IPS-18a (cell line): ENCODE measurements at regions not wholly inside any gene's neighbourhood (a gene's known extent, or its start where the extent isn't known, plus 50 kb on each side); places are given as distances from the start of the nearest gene placed in this dataset.

Experiments used
- H3K27ac ChIP-seq: one replicate; pipeline ENCODE4 v1.5.1; 2013; ENCODE audit warnings: low read length
- H3K27me3 ChIP-seq: one replicate; pipeline ENCODE4 v1.6.1; 2013; ENCODE audit warnings: mild to moderate bottlenecking, low read length; ENCODE audit not compliant: control insufficient read depth, insufficient read depth
- H3K36me3 ChIP-seq: one replicate; pipeline ENCODE4 v1.6.1; 2013; ENCODE audit warnings: low read depth, low read length; ENCODE audit not compliant: control insufficient read depth
- H3K4me1 ChIP-seq: one replicate; pipeline ENCODE4 v1.6.1; 2013; ENCODE audit warnings: low read depth, low read length; ENCODE audit not compliant: control insufficient read depth
- H3K4me3 ChIP-seq: one replicate; pipeline ENCODE4 v1.5.1; 2013; ENCODE audit warnings: low read length
- H3K9ac ChIP-seq: one replicate; pipeline ENCODE4 v1.6.1; 2013; ENCODE audit warnings: mild to moderate bottlenecking, low read length, moderate library complexity
- H3K9me3 ChIP-seq: one replicate; pipeline ENCODE4 v1.6.1; 2013; ENCODE audit warnings: low read depth, low read length; ENCODE audit not compliant: control insufficient read depth

- Histone ChIP-seq H3K9me3 (no peaks in the 10 kb centered on the region), H3K27me3 (no peaks in the 10 kb centered on the region), H3K27ac (no peak overlapping the region), H3K9ac (no peak overlapping the region), H3K36me3 (no peaks in the 10 kb centered on the region), H3K4me3 (no peak overlapping the region), H3K4me1 (no peaks in the 10 kb centered on the region)
Observed at GRCh38 chr11:19570889-19571288, 141.7 kb upstream of the NAV2 start.

DNA sequence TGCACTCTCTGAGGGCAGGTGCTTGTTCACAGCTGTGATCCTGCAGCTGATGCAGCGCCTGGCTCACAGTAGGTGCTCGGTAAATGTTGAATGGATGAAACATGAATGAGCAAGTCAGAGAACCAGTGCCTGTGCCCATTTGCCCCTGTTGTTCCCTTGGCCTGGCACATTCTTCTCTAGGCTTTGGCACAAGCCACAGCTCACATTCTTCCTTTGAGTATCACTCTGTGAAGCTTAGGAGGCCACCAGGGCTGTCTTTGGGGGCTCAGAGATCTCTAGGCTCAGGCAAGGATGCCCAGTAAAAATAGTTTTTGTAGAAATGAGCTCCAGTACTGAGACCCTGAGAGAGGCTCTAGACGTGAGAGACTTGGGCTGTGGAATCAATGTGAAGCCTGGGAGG lies 144.6 kb upstream of the NAV2 start:
- H3K36me3 ChIP-seq: no peaks in the 10 kb centered on the region
- no peaks in the 10 kb centered on the region for H3K27me3 ChIP-seq
- H3K4me1 ChIP-seq: no peaks in the 10 kb centered on the region
- H3K4me3 ChIP-seq: no peak overlapping the region
- no peak overlapping the region for H3K9ac ChIP-seq
- no peak overlapping the region for H3K27ac ChIP-seq
- H3K9me3 ChIP-seq: no peaks in the 10 kb centered on the region

GRCh38 chr11:19566583-19567379 lies 145.9 kb upstream of the NAV2 start:
- H3K9ac ChIP-seq: no peak overlapping the region
- H3K4me3 ChIP-seq: no peak overlapping the region
- no peaks in the 10 kb centered on the region for H3K4me1 ChIP-seq
- H3K27ac ChIP-seq: no peak overlapping the region
- H3K27me3 ChIP-seq: no peaks in the 10 kb centered on the region
- no peaks in the 10 kb centered on the region for H3K36me3 ChIP-seq
- H3K9me3 ChIP-seq: no peaks in the 10 kb centered on the region

DNA sequence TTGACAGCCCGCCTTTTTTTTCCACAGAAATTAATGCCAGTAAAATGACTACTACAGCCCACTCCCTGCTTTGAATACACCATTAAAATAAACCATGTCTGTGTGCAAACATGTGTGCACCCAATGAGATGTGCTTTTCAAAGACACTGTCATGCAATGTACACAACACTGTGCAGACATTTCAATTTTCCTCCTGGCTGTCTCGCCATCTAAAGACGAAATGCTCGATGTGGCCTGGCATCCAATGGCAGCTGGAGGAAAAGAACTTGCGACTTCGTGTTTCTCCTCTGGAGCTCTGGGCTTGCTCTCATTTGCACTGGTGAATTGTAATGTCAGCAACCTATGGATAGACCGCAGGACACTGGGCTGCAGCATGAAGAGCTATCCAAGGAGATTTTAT lies 147.0 kb upstream of the NAV2 start:
- Histone ChIP-seq H3K4me3 (no peak overlapping the region), H3K4me1 (no peaks in the 10 kb centered on the region), H3K27ac (no peak overlapping the region), H3K36me3 (no peaks in the 10 kb centered on the region), H3K27me3 (no peaks in the 10 kb centered on the region), H3K9me3 (no peaks in the 10 kb centered on the region), H3K9ac (no peak overlapping the region)

- no peak overlapping the region for H3K27ac ChIP-seq
Observed at GRCh38 chr11:19562156-19562555, 150.5 kb upstream of the NAV2 start.

GRCh38 chr11:19561011-19561410 lies 151.6 kb upstream of the NAV2 start:
- H3K4me1 ChIP-seq: no peaks in the 10 kb centered on the region
- no peak overlapping the region for H3K9ac ChIP-seq
- H3K9me3 ChIP-seq: no peaks in the 10 kb centered on the region
- no peak overlapping the region for H3K27ac ChIP-seq
- H3K4me3 ChIP-seq: no peak overlapping the region
- no peaks in the 10 kb centered on the region for H3K27me3 ChIP-seq
- H3K36me3 ChIP-seq: no peaks in the 10 kb centered on the region

More at GRCh38 chr11:19562156-19562555, 150.5 kb upstream of the NAV2 start:
- Histone ChIP-seq H3K27me3 (no peaks in the 10 kb centered on the region), H3K9ac (no peak overlapping the region), H3K4me3 (no peak overlapping the region), H3K36me3 (no peaks in the 10 kb centered on the region), H3K4me1 (no peaks in the 10 kb centered on the region), H3K9me3 (no peaks in the 10 kb centered on the region)

- Histone ChIP-seq H3K4me3 (no peak overlapping the region), H3K9me3 (no peaks in the 10 kb centered on the region), H3K36me3 (no peaks in the 10 kb centered on the region), H3K9ac (no peak overlapping the region), H3K4me1 (no peaks in the 10 kb centered on the region), H3K27ac (no peak overlapping the region), H3K27me3 (no peaks in the 10 kb centered on the region)
Observed at GRCh38 chr11:19560156-19560555, 152.5 kb upstream of the NAV2 start.

- no peaks in the 10 kb centered on the region for H3K9me3 ChIP-seq
- no peak overlapping the region for H3K4me3 ChIP-seq
- H3K27ac ChIP-seq: no peak overlapping the region
- no peaks in the 10 kb centered on the region for H3K27me3 ChIP-seq
- H3K36me3 ChIP-seq: no peaks in the 10 kb centered on the region
- H3K4me1 ChIP-seq: no peaks in the 10 kb centered on the region
- no peak overlapping the region for H3K9ac ChIP-seq
Observed at GRCh38 chr11:19559746-19560145, 152.9 kb upstream of the NAV2 start.

DNA sequence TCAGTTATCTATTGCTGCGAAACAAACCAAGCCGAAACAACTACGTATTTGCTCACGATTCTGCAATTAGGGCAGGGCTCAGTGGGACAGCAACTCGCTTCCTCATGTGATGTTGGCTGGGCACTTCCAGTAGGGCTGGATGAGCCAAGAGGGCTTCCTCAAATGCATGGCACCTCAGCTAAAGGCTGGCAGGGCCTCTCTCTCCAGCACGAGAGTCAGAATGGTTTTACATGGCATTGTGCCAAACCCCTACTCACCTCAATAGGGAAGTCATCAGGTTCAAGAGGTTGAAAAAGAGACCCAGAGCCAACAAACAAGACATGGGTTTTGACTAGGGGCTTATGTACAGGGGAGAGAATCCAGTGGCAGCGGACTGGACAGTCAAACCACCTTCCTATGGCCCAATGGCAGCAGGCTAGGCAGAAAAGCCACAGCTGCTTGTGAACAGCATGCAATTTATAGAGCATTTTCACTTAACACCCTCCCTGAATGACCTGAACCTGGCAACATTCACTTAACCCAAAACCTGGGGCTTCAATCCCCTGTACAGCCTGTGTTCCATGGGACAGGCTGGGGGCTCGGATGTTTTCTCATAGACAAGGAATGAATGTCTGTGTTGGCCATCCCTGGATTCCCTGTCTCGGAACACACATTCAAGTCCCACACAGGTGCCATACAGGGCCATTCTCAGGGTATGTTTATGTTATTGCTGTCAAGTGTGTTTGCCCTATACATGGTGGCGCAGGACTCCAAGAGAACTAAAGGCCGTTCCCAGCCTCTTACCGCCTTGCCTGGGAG lies 154.2 kb upstream of the NAV2 start:
- Histone ChIP-seq H3K4me3 (no peak overlapping the region), H3K27ac (no peak overlapping the region), H3K9me3 (no peaks in the 10 kb centered on the region), H3K27me3 (no peaks in the 10 kb centered on the region), H3K36me3 (no peaks in the 10 kb centered on the region), H3K4me1 (no peaks in the 10 kb centered on the region), H3K9ac (no peak overlapping the region)

- peaks cover 2% of the 10 kb centered on the region for H3K4me1 ChIP-seq
- no peaks in the 10 kb centered on the region for H3K27me3 ChIP-seq
- no peaks in the 10 kb centered on the region for H3K36me3 ChIP-seq
Observed at GRCh38 chr11:19557720-19558140, 154.9 kb upstream of the NAV2 start.

GRCh38 chr11:19557185-19557584 lies 155.5 kb upstream of the NAV2 start:
- Histone ChIP-seq H3K9me3 (no peaks in the 10 kb centered on the region), H3K27ac (no peak overlapping the region), H3K27me3 (no peaks in the 10 kb centered on the region), H3K4me1 (peaks cover 7% of the 10 kb centered on the region), H3K36me3 (no peaks in the 10 kb centered on the region), H3K4me3 (no peak overlapping the region), H3K9ac (no peak overlapping the region)

More at GRCh38 chr11:19557720-19558140, 154.9 kb upstream of the NAV2 start:
- Histone ChIP-seq H3K9me3 (no peaks in the 10 kb centered on the region), H3K9ac (no peak overlapping the region), H3K27ac (no peak overlapping the region), H3K4me3 (no peak overlapping the region)
